NCI-H1417 (cell line): ENCODE measurements at regions not wholly inside any gene's neighbourhood (a gene's known extent, or its start where the extent isn't known, plus 50 kb on each side); places are given as distances from the start of the nearest gene placed in this dataset.

ENCODE experiments used
- DNase-seq, 3 experiments: peaks; one replicate each; lab custom pipeline; 2025; lab: John Stamatoyannopoulos, UW

DNA sequence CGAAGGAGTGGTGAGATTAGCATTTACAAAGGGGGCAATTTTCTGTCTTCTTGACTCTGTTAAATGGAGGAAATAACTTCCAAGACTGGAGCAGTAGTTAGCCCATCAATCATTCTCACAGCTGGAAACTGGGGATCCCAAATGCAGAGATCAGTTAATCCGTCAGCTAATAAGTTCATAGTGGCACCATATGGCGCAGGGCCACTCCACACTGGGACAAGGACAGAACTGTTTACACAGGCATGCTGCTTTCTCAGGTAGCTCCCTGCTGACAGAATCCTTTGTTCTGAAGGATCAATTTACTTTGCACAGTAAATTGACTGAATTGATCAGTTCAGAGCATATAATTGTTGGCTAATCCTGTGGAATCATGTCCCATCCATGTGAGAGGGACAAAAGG is 395.7 kb downstream of the TMEM161B start:
- DNase-seq: peak; percentile 30 to 97 (median 80)

DNA sequence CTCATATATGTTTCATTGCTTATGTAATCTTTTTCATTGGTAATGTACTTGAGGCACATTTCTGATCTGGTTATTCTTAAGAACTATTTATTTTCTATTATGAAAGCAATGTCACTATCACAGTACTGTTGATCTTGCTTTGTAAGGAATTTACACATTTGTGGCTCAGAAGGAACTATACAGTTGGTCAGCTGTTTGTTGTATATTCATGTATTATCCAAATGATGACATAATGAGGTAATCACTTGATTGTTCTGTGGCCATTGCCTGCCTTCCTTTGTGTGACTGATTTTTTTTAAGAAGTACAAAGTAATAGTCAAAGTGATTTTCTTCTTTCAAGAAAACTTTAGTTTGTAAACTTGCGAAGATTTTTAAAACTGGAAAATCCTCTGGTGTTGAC is 399.9 kb downstream of the TMEM161B start:
- no peak for DNase-seq

DNA sequence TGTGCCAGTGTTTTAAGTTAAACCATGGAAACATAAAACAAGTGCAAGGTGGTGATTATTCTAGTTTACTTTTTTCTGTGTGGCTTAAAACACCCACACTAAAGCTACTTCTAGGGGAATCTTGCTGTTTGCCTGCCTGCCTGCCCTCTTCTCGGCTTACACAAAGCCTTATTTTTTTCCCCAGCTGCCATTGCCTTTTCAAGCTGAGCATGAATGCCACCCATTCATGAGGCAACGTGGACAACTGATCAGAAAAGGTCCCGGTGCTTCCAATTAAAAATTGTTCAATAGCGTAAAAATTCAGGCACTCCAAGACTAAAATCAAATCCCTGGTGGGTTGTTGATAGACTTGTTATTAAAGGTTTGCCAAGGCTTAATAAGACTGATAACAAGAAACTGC is 401.4 kb downstream of the TMEM161B start:
- DNase-seq: no peak

DNA sequence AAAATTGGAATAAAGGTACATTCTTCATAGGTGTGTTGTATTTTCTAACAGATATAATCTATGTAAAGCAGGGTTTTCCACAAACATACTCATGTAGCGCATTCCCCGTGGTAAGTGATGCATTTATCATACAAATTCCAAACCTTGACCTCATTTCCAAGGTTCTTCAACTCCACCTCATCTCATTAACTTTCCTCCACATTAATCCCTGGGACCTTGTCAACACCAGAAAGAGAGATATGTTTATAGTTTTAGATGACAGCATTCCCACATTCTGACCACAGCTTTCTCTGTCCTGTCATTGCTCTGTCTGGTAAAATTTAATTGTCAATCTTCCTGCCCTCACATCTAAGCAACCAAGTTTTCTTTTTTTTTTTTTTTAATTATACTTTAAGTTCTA is 415.1 kb downstream of the TMEM161B start:
- DNase-seq: no peak

DNA sequence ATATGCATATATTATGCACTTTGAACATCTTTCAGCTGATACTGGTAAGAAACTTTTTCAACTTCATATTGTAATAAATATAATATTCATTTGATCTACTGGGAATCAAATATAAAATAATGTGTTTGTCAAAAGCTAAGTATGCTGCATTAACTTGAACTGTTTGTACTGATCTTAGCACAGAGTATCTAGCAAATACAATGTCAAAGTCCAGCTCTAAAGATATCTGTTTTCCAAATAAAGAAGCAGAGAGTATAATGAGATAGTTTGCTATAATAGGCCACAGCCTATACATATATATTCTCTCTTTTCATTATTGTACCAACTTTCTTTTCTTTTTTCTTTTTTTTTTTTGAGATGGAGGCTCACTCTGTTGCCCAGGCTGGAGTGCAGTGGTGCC is 417.0 kb downstream of the TMEM161B start:
- no peak for DNase-seq

DNA sequence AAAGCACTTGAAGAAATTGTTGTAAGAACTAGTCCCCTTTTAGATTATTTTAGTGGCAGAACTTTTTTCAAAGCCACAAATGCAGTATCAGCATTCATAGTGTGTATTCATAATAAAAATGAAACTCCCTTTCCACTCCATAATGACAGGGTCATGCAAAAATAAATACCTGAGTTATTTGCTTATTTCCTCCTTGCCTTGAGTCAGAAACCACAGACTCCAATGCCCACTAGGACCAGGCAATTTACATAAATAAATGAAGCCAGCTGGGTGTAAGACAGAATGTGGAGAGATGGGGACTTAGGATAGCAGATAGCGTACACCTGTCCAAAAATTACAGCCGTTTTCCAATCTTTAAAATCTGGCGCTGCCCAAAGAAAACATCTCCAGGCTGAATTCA is 417.8 kb downstream of the TMEM161B start:
- peak; percentile 49 to 78 (median 57) for DNase-seq

DNA sequence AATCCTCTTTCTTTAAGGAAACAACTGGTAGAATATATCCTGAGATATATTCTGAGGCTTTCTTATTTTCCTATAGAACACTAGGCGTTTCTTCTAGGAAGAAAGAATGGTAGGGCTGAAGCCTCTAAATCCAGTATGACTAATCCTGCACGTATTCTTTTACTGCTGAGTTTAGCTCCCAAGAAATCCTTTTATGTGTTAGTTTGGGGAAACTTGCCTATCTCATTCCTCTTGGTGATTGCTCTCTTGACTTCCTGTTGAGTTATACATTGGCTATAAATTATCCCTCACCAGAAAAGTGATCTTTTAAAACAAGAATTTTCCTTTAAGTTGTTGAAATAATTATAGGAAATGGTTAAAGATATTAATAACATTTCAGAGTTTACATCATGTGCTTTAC is 422.9 kb downstream of the TMEM161B start:
- DNase-seq: no peak

DNA sequence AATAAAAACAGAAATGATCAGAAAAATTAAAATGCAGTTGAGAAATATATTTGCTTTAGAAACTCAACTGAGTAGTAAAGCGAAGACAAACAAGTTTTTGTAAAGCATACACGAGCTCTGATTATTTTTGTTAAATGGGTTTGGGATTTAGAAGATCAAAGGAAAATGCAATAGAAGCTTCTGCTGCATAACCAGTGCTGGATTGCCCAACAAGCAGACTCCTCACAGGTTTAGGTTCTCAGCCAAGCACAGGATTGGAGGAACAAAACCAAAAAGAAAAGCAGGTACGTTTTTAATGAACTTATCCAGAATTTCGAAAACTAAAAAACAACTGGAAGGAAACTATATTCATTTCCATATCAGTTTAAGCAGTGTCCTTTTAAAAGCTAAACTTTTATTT is 423.8 kb downstream of the TMEM161B start:
- no peak for DNase-seq

DNA sequence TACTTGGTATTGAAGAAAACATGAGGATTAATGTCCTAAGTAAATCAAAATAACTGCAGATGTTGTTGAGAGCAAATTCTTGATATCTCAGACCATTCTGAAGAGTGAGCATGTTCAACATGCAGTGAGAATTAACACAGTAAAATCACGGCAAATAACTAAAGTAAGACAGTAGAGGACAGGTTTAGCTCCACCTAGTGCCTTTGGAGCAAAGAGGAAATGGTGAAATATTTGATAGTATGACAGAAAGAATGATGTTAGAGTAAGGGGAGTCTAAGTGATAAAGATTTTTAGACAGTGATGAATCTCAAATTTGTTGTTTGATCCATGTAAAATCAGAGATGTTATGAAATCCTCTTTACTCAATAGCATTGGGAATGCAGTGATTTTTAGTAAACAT is 424.2 kb downstream of the TMEM161B start:
- no peak for DNase-seq

DNA sequence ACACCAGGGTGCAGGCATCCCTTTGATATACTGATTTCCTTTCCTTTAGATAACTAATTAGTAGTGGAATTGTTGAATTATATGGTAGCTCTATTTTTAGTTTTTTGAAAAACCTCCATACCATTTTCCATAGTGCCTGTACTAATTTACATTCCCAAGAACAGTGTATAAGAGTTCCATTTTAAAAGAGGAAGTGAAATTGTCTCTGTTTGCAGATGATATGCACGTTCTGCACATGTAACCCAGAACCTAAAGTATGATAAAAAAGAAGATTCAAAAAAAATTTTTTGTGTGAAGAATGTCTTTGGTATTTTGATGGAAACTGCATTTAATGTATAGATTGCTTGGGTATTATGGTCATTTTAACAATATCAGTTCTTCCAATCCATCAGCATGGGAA is 424.0 kb upstream of the CCNH start:
- DNase-seq: no peak

DNA sequence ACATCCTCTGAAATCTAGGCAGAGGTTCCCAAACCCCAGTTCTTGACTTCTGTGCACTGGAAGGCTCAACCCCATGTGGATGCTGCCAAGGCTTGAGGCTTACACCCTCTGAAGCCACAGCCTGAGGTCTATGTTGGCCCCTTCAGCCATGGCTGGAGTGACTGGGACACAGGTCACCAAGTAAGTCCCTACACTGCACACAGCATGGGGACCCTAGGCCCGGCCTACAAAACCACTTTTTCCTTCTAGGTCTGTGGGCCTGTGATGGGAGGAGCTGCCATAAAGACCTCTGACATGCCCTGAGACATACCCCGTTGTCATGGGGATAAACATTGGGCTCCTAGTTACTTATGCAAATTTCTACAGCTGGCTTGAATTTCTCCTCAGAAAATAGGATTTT is 418.8 kb upstream of the CCNH start:
- no peak for DNase-seq

DNA sequence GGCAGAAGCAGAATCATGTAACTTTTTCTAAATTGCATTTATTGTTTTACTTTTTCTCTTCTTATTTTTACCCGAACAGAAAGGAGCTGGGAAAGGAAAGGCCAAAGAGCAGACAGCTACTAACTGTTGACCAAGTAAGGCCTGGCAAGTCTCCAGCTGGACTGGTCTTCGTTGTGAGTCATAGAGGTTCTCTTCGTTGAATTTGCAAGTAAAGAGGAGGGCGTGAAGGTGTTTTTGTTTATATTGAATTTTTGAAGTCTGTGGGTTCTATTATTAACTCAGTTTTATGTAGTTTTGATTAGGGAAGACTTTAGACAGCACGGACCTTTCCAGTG is 416.5 kb upstream of the CCNH start:
- no peak for DNase-seq

DNA sequence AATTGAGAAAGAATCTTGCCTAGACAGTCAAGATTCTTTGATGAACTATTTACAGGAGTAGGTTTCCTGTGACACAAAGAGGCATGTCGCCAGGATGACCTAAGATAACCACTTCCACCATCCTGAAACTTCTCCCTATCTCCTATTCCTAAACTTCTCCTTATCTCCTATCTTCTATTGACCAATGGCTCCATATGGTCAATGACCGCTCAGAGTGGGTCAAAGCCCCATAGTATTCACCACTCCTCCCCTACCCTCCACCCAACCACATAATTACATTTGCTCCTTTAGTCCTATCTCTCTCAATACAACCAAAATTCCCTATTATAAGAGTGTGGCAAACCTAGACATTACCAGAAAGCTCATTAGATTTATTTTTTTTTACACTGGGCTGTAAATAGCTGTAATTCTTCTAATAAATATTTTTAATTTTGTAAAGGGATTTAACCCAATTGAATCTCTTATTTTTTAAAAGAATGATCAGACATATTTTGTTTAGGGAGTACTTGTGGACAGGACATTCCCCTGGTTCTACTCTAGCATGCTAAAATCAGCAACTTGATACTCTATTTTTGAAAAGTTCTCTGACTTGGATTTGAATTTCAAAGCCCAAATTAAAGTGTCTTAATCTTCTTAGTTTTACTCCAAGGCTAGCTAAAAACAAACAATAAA is 416.0 kb upstream of the CCNH start:
- DNase-seq: no peak

DNA sequence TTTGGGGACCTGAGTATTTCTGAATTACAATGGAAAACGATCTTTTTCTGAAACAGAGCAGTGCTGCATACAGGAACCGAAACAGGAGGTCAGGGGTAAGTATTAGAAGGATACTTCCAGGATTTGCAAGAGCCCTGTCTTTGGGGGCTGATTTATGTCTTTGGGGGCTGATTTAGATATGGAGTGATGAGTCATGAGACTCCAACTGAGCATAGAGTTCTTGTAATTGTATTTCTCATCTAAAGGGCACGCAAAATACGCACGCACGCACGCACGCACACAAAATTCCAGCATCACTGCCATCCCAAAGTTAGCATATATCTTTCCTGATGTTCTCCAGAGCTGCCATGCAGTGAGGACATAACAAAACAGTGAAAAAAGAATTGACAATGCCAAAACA is 414.8 kb upstream of the CCNH start:
- no peak for DNase-seq

DNA sequence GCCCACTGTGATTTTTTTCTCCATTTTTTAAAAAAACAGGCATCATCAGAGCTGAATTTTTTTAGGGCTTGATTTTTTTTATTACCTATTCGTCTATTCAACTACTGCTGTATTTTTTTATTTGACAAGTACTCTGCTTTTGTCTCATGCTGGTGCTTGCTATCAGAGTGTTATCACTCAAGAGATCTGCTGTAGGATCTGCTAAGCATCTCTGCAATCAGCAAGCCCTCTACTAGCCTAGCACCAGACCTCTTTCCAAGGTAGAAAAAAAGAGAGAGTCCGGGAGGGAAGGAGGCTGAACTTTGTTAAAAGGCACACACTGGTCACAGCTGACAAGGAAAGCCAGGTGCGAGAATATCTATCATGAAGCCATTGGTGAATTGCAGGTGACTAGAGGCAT is 413.8 kb upstream of the CCNH start:
- DNase-seq: peak in 1 of 3 experiments; percentile 2

DNA sequence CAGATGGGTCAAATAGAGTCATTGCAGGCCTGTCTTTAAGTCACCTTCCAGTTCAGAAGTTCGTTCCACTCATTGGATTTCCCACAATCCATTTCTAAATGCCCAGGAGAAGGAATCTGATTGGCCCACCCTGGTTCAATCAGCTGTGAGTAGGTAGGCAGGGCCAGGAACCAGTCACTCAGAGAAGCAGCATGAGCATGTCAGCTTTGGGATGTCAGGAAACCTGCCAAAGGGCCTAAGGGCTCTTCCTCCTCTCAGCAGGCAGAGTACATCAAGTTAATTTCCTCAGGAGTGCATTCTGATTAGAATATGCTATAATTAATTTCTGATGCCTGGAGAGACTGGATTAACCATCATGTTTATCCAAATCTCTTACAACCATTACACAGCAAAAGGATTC is 412.9 kb upstream of the CCNH start:
- peak in 1 of 3 experiments; percentile 10 for DNase-seq

DNA sequence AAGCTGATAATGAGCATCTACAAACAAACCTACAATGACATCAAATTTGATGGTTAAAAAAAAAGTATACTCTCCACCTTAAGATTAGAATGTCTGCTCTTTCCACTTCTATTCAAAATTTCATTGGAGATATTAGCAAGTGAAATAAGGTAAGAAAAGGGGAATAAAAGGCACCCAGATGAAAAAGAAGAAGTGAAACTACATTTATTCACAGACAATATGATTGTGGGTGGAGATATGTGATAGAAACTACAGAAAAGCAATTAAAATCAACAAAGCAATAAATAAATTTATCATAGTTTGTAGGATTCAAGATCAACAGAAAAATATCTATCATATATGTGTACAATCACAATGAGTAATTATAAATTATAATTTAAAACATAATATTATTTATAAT is 395.1 kb upstream of the CCNH start:
- no peak for DNase-seq

DNA sequence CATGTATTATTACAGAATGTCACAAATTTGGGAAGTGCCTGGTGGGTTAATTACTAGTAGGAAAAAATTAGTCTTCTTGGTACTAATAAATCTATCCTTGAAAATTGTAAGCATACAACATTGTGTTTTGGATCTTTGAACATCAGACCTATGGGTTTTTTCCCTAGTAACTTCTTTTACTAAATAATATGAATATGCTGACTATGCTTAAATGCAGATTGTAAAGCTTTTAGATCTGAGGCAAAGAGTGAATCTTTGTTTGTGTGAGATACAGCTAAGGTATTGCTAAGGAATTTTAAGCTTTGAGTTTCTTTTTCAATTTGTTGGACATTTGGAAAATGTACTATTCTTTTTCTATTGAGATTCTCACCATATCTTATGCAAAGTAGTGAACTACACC is 390.6 kb upstream of the CCNH start:
- DNase-seq: no peak

DNA sequence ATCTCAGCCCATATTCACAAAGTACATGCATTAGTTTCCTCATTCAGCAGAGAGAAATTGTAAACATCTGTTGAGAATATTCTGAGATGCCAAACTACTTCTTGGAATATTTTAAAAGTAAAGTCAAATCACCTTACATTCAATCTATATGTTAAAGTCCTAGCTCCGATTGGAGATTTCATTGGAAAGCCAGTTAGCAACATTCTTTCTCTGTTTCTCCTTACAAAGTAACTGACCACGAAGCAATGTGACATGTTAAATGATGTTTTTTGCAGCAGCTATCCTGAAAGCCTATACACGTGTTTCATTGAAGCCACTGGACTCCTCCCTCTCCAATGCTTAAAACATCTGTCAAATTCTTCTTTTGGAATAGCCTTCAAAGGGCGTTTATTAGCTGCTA is 379.1 kb upstream of the CCNH start:
- no peak for DNase-seq

DNA sequence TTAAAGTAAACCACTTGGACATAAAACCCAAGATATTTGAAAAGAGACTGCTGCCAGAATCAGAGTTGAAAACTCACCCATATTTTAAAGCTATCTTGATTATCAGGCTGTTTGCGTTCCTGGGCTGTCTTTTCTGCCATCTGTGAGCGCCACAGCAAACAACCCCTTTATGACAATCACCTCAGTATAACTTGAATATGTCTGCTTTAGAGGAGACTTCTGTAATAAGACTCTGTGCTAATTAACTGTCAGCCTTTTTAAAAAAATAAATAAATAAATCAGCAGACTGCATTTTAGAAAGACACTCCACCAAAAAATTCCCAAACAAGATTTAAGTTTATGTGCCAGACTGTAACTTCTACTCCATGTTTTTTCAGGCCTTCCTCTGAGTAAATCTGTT is 375.7 kb upstream of the CCNH start:
- DNase-seq: no peak

DNA sequence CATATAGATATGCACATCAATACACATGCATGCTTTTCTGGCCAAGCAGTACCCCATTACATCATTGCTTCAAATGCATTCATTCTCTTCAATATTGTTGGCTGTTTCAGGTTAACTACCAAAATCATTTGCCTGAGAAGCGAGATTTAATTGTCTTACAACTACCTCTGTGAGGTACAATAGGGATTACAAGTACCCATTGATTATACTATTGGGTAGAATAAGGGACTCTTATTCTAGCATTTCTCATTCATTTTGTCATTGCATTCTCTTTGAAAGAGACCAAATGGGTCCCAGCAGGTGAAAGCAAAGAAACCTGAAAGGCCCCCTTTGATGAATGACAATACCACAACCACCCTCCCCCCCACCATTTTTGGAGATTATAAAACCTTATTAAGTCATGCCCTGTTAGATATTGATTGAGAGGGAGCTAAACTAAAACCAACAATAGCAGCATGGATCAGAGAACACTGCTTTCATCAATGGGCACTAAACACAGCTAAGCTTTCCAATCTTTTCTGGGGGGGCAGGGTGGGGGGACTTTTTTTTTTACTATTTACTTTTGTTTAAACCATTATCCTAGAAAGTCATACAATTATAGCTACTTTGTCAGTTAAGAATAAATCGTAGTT is 375.0 kb upstream of the CCNH start:
- peak in 2 of 3 experiments; percentile 43 to 83 for DNase-seq

DNA sequence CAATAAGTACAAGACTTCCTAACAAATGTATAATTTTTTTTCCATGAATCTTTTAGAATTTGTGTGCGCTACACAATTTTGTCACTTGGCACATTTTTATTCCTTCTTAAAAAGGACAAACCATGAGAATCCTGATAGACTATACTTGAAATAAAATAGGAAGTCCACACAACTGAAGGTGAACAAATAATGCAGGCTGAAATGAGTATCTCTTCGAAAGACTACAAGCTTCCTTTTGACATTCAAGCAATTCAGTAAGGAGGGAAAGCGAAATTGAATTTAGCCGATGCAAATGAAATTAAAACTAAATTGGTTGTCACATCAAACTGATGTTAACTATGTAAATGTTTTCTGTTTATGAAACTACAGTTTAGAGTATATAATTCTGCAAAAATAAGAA is 374.4 kb upstream of the CCNH start:
- DNase-seq: no peak

DNA sequence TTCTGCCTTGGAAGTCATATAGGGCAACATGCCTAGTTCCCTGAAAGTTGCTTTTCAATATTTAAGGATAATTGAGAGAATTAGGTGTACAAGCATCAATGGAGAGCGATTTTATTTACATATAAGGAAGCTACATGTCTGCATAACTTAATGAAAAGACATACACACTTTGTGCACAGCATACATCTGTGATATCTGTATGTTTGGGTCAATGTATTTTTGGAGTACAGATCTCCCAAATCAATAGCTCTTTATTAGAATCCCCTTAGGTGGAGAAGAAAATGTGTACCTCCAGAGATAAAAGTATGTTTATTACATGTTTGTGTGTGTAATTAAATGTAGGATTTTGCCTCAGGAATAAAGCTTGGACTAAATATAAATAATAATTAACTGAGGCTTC is 373.7 kb upstream of the CCNH start:
- DNase-seq: no peak
